ENCODE measurements at regions not wholly inside any gene's neighbourhood (a gene's known extent, or its start where the extent isn't known, plus 50 kb on each side); places are given as distances from the start of the nearest gene placed in this dataset.

DNA sequence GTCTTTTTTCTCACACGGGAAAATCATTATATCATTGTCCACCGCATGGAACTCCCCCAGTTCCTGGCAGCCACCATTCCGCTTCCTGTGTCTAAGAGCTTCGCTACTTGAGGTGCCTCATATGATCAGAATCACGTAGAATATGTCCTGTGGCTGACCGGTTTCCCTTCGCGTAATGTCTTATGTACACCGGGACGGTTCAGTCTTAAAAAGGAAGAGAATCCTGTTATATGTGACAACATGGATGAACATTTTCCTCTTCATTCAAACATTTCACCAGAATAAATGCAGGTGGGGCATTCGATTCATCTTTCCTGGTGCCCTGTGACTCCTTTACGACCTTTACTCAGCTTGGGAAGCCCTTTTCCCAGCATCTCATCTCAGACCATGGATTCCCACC is 131.7 kb upstream of the TWIST2 start:
- ATAC-seq: no peak
- TF ChIP-seq, protein P1, sequence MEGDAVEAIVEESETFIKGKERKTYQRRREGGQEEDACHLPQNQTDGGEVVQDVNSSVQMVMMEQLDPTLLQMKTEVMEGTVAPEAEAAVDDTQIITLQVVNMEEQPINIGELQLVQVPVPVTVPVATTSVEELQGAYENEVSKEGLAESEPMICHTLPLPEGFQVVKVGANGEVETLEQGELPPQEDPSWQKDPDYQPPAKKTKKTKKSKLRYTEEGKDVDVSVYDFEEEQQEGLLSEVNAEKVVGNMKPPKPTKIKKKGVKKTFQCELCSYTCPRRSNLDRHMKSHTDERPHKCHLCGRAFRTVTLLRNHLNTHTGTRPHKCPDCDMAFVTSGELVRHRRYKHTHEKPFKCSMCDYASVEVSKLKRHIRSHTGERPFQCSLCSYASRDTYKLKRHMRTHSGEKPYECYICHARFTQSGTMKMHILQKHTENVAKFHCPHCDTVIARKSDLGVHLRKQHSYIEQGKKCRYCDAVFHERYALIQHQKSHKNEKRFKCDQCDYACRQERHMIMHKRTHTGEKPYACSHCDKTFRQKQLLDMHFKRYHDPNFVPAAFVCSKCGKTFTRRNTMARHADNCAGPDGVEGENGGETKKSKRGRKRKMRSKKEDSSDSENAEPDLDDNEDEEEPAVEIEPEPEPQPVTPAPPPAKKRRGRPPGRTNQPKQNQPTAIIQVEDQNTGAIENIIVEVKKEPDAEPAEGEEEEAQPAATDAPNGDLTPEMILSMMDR (IDR thresholded peaks at IDR 0.05): no peak
- no peak for TF ChIP-seq POLR2A (IDR thresholded peaks at IDR 0.05)
- Histone ChIP-seq H3K36me3 (no peaks in the 10 kb centered on the region), H3K27ac (no peak overlapping the region), H3K4me3 (no peak overlapping the region), H3K9me3 (no peaks in the 10 kb centered on the region), H3K27me3 (no peaks in the 10 kb centered on the region), H3K4me1 (no peaks in the 10 kb centered on the region)
- DNase-seq: no peak
- 82% methylated on average over 12 of the region's 12 CpGs for whole genome bisulfite sequencing (ENCODE audit: insufficient coverage, low coverage, low lambda C conversion rate, missing lambda C conversion rate)
- intact Hi-C loops (cut with DNase I): no loop called here

DNA sequence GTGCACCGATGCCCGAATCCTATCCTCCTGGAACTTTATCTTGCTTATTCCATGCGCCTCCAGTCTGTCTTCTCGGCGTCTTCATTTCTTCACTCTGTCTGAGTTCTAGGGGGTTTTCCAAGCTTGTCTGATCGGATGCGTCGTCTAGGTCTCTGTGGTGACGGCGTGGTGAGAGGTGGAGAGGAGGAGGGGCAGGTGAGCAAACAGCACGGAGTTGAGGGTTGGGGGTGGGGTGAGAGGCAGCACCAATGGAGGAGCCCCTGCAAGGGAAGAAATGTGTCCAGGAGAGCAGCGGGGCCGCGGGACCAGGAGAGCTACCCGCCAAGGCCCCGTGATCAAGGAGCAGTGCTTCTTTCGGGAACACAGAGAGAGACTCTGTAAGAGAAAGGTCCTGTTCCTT is 131.3 kb upstream of the TWIST2 start:
- no peak for TF ChIP-seq POLR2A (IDR thresholded peaks at IDR 0.05)
- TF ChIP-seq, protein P1 (IDR thresholded peaks at IDR 0.05): no peak

DNA sequence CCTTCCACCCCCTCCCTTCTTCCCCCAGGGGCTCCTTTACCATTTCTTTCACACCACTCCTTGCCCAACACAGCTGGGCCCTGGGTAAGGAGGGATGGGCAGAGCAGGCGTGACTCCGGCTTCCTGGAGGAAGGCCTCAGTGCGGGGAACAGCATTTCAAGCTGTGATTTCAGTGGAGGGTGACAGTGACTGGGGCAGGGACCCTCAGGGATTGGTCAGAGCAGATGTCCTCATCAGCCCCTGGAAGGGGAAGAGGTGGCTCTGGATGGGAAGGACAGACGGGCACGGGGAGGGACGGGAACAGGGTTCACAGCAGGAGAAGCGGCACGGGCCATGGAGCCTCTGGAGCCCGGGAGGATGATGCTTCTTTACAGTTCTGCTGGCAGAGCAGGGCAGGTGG is 130.8 kb upstream of the TWIST2 start:
- Histone ChIP-seq H3K36me3 (no peaks in the 10 kb centered on the region), H3K4me3 (no peak overlapping the region), H3K27ac (no peak overlapping the region), H3K27me3 (no peaks in the 10 kb centered on the region), H3K4me1 (no peaks in the 10 kb centered on the region), H3K9me3 (no peaks in the 10 kb centered on the region)
- WGBS (ENCODE audit: insufficient coverage, low coverage, low lambda C conversion rate, missing lambda C conversion rate): 78% methylated on average over 9 of the region's 9 CpGs
- TF ChIP-seq, protein P1 (IDR thresholded peaks at IDR 0.05): no peak
- DNase-seq: peak in 1 of 3 donors; percentile 40
- intact Hi-C loops (cut with DNase I): no loop called here
- ATAC-seq: no peak

More for the DNA sequence above, 131.3 kb upstream of the TWIST2 start:
- Histone ChIP-seq H3K27me3 (no peaks in the 10 kb centered on the region), H3K4me1 (no peaks in the 10 kb centered on the region), H3K9me3 (no peaks in the 10 kb centered on the region), H3K27ac (no peak overlapping the region), H3K4me3 (no peak overlapping the region), H3K36me3 (no peaks in the 10 kb centered on the region)
- WGBS (ENCODE audit: insufficient coverage, low coverage, low lambda C conversion rate, missing lambda C conversion rate): 60% methylated on average over 13 of the region's 17 CpGs
- intact Hi-C loops (cut with DNase I): no loop called here
- ATAC-seq (no peak), DNase-seq (no peak)

DNA sequence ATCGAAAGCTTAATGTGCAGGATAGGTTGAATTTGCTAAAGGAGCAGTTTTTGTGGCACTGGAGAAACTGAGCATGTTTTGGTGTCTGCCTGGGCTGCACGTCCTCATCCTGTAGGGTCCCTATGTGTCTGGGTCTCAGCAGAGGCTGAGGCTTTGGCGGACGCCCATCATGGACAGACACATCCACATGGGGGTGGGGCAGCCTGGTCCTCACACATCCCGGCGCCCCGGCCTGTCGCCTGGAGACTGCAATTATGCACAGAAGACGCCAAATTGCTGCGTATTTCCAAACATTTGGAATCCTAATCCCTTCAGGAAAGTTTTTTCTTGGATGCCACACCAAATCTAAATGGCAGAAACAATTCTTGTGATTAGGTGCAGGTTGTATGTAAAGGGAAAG is 128.2 kb upstream of the TWIST2 start:
- ATAC-seq: no peak

More for the DNA sequence above, 128.2 kb upstream of the TWIST2 start:
- Histone ChIP-seq H3K27ac (no peak overlapping the region), H3K4me3 (no peak overlapping the region), H3K4me1 (no peaks in the 10 kb centered on the region), H3K27me3 (no peaks in the 10 kb centered on the region), H3K9me3 (no peaks in the 10 kb centered on the region), H3K36me3 (no peaks in the 10 kb centered on the region)
- peak in 1 of 3 donors; percentile 40 for DNase-seq
- 70% methylated on average over 1 of the region's 10 CpGs for WGBS (ENCODE audit: insufficient coverage, low coverage, low lambda C conversion rate, missing lambda C conversion rate)
- TF ChIP-seq, protein P1 (IDR thresholded peaks at IDR 0.05): no peak
- no peak for TF ChIP-seq POLR2A (IDR thresholded peaks at IDR 0.05)
- intact Hi-C loops (cut with DNase I): no loop called here
